GM18511 (cell line): ENCODE measurements at regions not wholly inside any gene's neighbourhood (a gene's known extent, or its start where the extent isn't known, plus 50 kb on each side); places are given as distances from the start of the nearest gene placed in this dataset.
"Not testable (repeated sequence)": the region's sequence is repeated elsewhere in the genome, so short reads cannot be mapped to it uniquely, and the experiment has no call there.

Source experiments
- ATAC-seq: cut with Tn5 transposase; IDR thresholded peaks from one replicate; pipeline ENCODE4 v1.9.1; 2021; ENCODE audit warnings: mild to moderate bottlenecking, moderate library complexity; ENCODE audit not compliant: unreplicated experiment

GRCh38 chr20:29411458-29411820, 1846.0 kb upstream of the DEFB115 start:
- not testable (repeated sequence) for ATAC-seq

- ATAC-seq, result no peak
Measured at GRCh38 chr20:29419378-29419777, 1838.1 kb upstream of the DEFB115 start.

- no peak for ATAC-seq
Measured at GRCh38 chr20:29427201-29428060, 1830.0 kb upstream of the DEFB115 start.

GRCh38 chr20:29430531-29430930, 1826.9 kb upstream of the DEFB115 start:
- no peak for ATAC-seq

- not testable (repeated sequence) for ATAC-seq
Measured at GRCh38 chr20:29440721-29441120, 1816.7 kb upstream of the DEFB115 start.

- ATAC-seq, result peak; percentile 56
Measured at GRCh38 chr20:29443206-29443781, 1814.2 kb upstream of the DEFB115 start.

- no peak for ATAC-seq
Measured at GRCh38 chr20:29443819-29444218, 1813.6 kb upstream of the DEFB115 start.

- peak; percentile 65 for ATAC-seq
Measured at GRCh38 chr20:29445050-29445907, 1812.2 kb upstream of the DEFB115 start.

- ATAC-seq, result not testable (repeated sequence)
Measured at GRCh38 chr20:29447517-29448484, 1809.7 kb upstream of the DEFB115 start.

GRCh38 chr20:29448806-29449470, 1808.5 kb upstream of the DEFB115 start:
- ATAC-seq, result no peak

- no peak for ATAC-seq
Measured at GRCh38 chr20:29452186-29452585, 1805.3 kb upstream of the DEFB115 start.

- not testable (repeated sequence) for ATAC-seq
Measured at GRCh38 chr20:29456987-29457693, 1800.3 kb upstream of the DEFB115 start.

- no peak for ATAC-seq
Measured at GRCh38 chr20:29472606-29473005, 1784.9 kb upstream of the DEFB115 start.

- not testable (repeated sequence) for ATAC-seq
Measured at GRCh38 chr20:29492840-29493239, 1764.6 kb upstream of the DEFB115 start.

GRCh38 chr20:29496767-29497166, 1760.7 kb upstream of the DEFB115 start:
- ATAC-seq, result not testable (repeated sequence)

- no peak for ATAC-seq
Measured at GRCh38 chr20:29497261-29497671, 1760.2 kb upstream of the DEFB115 start.

- not testable (repeated sequence) for ATAC-seq
Measured at GRCh38 chr20:29497684-29498083, 1759.8 kb upstream of the DEFB115 start.

GRCh38 chr20:29500738-29501137, 1756.7 kb upstream of the DEFB115 start:
- not testable (repeated sequence) for ATAC-seq

- ATAC-seq, result not testable (repeated sequence)
Measured at GRCh38 chr20:29514634-29515033, 1742.8 kb upstream of the DEFB115 start.
